ENCODE measurements at regions not wholly inside any gene's neighbourhood (a gene's known extent, or its start where the extent isn't known, plus 50 kb on each side); places are given as distances from the start of the nearest gene placed in this dataset.
"Not testable (repeated sequence)": the region's sequence is repeated elsewhere in the genome, so short reads cannot be mapped to it uniquely, and the experiment has no call there.

DNA sequence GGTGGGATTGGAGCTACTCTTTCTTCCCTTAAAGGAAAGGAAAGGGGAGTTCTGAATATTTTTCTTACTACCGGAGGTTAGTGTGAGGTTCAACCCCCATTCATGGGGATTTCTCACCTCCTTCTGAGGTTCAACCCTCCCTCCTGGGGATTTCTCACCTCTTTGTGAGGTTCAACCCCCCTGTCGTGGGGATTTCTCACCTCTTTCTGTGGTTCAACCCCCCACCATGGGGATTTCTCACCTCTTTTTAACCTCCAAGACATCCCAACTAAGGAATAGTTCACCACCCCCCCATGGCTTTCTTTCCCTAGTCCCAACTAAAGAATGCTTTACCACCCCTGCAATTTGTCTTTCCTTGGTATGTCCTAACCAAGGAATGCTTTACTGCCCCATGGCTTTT lies 520.3 kb downstream of the EDEM1 start:
- DNase-seq, result no peak

DNA sequence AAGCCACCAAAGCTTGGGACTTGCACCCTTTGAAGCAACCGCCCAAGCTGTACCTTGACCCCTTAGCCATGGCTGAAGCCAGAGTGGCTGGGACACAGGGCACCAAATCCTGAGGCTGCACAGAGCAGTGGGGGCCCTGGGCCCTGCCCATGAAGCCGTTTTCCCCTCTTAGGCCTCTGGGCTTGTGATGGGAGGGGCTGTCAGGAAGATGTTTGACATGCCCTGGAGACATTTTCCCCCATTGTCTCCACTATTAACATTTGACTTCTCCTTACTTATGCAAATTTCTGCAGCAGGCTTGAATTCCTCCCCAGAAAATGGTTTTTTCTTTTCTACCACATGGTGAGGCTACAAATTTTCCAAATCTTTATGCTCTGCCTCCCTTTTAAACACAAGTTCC lies 522.2 kb downstream of the EDEM1 start:
- no peak for DNase-seq

DNA sequence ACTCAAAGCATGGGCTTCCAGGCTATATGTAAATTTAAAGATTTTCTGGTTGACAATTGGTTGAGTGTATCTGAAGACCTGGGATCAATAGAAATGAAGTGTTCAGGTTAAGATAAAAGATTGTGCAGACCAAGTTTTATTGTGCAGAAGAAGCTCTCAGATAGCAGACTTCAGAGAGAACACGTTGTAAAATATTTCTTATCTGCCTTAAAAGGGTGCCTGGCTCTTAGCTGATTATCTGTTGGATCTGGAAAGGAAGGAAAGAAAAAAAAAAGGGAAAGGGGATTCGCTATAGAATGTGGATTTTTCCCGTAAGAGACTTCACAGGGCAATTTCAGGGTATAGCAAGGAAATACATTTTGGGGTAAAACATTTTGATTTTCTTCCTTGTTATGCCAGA lies 523.2 kb downstream of the EDEM1 start:
- DNase-seq, result no peak

DNA sequence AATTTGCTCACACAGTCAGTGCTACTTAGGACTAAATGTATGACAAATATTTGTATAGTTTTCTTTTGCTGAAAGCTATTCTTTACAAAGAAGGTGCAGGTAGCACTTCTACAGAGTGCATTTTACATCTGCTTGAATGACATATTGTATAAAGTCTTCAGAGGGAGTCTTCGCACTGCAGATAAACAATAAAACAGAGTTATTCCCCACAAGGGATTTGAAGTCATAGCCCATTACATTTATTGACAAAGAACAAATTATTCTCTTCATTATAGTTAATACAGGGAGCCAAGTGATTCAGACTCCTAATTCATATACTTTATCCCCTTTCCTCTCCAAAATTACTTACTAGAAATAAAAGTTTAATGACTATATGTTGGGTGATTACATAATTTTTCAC lies 529.7 kb downstream of the EDEM1 start:
- no peak for DNase-seq

DNA sequence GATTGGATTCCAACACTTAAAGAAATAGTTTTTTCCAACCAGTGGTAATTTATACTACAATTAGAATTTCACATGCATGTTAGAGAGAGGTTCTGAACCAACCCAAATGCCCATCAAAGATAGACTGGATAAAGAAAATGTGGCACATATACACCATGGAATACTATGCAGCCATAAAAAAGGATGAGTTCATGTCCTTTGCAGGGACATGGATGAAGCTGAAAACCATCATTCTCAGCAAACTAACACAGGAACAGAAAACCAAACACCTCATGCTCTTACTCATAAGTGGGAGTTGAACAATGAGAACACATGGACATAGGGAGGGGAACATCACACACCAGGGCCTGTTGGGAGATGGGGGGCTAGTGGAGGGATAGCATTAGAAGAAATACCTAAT lies 532.2 kb downstream of the EDEM1 start:
- DNase-seq, result not testable (repeated sequence)

DNA sequence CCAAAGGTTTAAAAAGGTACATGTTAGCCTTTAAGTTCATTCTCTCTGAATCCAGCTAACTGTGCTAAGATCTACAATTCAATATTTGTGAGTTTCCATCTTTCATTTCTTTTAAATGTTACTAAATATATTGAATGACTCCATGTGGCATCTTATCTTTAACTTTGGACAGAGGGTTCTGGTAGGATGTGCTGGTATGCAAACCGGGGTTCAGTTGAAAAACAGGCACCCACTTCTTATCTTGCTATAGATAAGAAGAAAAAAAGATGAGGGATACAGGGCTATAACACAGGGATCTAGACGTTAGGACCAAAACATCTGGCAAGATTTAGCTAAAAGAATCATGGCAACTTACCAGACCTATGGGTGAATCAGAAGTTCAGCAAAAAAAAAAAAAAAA lies 538.3 kb downstream of the EDEM1 start:
- no peak for DNase-seq

DNA sequence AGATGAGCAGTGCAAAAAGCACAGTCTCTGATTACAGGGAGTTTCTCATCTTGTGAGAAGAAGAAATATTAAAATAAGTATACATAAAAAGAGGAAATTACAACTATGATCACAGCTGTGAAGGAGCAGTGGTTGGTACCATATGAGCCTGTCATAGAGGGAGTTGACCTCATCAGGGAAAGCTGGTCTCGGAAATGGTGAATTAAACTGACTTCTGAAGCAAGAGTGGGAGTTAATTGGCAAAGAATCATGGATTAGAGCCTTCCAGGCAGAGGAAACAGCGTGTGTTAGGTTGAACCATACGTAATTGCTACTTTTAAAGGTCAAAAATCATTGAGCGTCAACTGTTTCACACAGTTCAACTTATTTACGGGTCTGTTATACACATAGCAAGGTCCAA lies 539.1 kb downstream of the EDEM1 start:
- DNase-seq, result no peak

DNA sequence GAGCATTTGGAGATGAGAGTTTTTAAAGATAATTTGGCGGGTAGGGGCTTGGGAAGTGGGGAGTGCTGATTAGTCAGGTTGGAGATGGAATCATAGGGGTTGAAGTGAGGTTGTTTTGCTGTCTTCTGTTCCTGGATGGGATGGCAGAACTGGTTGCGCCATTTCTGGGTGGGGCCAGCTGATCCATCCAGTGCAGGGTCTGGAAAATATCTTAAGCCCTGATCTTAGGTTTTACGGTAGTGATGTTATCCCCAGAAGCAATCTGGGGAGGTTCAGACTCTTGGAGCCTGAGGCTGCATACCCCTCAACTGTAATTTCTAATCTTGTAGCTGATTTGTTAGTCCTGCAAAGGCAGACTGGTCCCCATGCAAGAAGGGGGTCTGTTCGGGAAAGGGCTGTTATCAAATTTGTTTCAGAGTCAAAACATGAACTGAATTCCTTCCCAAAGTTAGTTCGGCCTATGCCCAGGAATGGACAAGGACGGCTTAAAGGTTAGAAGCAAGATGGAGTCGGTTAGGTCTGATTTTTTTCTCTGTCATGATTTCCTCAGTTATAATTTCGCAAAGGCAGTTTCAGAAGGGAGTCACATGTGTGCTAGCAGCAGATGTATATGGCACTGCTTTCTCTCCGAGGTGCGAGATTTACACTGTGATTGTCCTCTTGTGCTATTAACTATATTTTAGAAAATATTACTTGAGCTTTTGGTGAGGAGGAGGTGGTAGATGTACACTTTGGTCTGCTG lies 540.4 kb downstream of the EDEM1 start:
- no peak for DNase-seq

DNA sequence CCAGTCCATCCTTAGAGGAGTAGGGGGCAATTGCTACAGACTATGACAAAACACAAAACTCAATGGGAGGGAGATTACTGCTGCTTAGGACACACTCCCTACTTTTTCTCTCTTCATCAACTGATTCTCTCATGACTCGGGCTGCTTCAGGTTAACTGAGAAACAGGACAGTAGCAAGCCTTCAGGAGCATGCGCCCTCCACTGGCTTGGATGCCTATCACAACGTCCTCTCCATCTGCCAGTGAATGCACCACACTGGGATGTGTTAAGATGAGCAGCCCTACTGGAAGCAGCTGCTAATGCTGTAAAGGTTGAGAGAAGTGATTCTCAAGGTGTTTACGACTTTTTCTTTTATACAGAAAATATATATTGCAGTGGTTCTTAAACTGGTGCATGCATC lies 542.3 kb downstream of the EDEM1 start:
- no peak for DNase-seq

DNA sequence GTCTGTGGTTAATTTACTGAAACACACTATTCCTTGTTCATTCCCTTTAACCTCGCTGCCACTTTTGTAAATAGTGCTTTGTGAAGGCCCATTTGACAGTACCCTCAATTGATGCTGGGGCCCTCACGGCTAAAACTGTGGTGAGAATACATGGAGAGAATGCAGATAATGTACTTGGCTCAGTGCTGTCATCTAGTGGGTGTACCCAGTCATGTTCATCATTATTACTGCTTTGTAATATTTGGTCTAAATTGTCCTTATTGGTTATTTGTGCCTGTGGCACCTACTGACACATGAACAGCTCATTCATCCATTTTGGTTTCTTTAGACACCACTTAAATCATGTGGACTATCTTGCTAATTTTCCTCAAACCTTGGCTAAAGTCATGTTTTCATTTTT lies 543.6 kb downstream of the EDEM1 start:
- no peak for DNase-seq

DNA sequence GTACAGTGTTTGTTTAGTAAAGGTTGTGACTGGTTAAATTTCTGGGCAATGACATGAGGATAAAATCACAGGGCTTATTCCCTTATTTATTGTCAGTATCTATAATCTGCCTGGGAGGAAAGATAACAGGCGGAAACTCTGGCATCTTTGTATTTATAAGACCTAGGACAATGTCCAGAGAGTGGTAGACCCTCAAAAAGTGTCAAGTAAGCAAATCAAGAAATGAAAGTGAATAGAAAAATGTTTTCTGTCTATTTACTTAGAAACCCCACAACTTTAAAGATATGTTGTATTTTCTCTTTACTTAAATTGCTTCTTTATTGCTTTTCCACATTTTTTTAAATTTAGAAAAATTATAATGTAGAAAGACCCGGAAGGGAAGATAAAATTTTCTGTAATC lies 544.6 kb downstream of the EDEM1 start:
- no peak for DNase-seq

DNA sequence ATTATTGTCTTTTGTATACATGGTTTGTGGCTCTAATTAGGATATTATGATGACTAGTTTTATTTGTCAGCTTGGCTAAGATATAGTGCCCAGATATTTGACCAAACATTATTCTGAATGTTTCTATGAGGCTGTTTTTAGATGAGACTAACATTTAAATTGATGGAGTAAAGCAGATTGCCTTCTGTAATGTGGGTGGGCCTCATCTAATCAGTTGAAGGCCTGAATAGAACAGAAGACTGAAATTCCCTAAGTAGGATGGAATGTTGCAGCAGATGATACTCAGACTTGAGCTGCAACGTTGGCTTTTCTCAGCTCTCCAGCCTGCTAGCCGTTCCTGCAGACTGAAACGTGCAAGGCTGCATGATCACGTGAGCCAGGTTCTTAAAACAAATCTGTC lies 546.5 kb downstream of the EDEM1 start:
- no peak for DNase-seq

DNA sequence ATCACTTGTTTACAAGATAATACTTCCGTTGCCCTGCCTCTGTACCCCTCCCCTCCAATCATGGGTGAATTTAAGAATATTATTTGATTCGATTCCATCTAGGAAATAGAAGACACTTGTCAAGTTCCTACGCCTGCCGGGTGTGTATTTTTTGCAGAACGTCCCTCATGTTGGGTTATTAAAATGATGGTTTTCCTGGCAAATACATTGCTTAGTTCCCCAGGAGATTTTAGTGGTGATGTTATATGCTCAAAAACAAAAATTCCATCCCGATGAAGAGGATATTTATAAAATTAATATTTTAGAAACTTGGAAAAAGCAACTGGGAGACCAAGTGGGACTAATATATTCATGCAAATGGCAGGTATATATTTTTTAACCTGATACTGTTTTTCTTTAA lies 548.4 kb downstream of the EDEM1 start:
- DNase-seq, result no peak

DNA sequence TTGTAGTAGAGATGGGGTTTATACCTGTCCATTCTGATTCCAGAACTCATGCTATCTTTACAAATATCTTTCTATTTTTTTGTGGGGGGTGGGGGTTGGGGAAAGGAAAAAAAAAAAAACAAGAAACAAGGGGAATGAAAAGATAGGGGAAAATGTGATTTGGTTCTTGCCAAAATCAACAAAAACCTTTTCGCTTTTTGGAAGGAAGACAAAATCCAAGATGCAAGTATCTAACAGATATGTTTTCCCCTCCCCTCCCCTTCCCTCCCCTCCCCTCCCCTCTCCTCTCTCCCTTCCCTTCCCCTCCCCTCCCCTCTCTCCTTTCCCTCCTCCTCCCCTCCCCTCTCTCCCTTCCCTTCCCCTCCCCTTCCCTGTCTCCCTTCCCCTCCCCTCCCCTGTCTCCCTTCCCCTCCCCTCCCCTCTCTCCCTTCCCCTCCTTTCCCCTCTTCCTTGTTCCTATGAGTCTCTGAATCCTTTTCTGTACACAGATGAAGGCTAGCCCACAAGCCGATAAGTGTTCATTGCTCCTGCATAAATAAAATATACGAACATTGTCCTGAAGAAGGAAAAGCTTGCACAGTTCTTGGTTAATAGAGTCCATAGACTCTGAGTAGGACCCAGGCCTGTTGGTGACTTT lies 551.9 kb downstream of the EDEM1 start:
- no peak for DNase-seq

DNA sequence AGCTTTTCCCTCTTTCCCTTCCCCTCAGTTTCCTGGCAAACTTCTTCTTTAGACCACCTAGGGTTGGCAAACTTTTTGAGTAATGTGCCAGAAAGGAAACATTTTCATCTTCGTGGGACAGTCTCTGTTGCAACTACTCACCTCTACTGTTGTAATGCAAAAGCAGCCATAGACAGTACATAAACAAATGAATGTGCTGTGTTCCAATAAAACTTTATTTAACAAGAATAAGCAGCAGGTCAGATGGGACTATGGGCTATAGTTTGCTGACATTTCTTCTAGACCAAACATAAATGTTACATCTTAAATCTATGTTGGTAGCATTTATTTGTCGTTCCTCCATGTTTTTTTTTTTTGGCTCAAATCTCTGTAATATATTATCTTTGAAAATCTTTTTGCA lies 552.4 kb downstream of the EDEM1 start:
- no peak for DNase-seq

DNA sequence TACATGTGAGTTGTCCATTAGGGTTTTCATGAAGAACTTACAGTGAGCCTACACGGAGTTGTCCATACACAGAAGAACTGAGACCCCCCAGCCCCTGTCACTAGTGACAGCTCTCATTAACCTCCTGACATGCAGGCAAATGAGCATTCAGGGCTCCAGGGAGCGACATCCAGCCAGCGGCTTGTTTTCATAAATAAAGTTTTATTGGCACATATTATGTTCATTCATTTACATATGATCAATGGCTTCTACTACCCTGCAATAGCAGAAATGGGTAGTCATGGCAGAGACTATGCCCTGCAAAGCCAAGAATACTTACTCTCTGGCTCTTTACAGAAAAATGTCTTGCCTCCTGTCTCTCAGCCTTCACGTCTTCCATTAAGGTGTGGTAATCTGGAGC lies 553.5 kb downstream of the EDEM1 start:
- no peak for DNase-seq

DNA sequence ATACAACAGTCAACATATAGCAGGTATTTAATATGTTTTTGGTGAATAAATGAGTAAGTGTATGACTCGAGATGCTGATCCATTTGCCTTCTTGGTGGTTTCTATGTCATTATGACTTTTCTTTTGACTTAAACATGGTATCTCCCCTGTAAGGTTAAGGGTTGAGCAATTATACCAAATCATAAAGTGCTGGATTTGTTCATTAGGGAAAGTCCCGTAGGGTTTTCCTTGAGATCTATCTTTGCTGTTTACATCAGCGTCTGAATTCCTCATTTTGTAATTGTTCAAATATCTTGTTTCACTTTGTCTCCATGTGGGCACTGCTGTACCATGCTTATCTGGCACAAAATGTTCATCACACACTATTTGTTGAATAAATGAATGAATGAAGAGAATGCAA lies 562.6 kb downstream of the EDEM1 start:
- no peak for DNase-seq

DNA sequence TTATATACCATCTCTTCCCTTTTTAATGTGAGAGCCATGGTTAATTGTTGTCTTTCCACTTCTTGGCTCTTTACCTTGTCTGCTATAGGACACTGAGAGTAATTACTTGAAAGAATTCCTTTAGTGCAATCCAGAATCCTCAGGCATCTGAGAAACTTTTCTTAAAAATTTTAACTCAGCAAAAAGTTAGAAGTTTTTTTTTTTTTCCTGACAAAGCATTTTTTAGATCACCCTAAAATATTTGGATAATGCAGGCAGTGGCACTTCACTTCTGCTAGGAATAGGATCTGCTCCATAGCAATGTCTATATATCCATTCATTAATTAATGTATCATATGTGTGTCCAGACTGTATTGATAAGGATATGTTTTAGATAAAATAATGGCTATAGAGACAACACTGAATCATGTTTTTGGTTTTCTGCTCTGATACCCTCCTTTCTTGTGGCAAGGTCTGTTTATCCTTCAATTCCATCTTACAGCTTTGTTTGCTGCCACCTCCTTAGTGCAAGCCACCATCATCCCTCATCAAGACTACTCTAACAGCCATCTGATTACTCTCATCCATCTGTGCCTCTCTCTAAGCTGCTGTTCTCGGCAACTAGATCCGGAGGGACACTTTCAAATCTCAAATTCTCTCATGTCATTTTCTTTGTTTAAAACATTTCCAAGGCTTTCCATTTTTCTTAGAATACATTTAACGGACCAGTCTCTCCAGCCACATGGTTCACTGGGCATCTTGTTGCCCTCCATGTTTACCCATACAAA lies 563.5 kb downstream of the EDEM1 start:
- no peak for DNase-seq

DNA sequence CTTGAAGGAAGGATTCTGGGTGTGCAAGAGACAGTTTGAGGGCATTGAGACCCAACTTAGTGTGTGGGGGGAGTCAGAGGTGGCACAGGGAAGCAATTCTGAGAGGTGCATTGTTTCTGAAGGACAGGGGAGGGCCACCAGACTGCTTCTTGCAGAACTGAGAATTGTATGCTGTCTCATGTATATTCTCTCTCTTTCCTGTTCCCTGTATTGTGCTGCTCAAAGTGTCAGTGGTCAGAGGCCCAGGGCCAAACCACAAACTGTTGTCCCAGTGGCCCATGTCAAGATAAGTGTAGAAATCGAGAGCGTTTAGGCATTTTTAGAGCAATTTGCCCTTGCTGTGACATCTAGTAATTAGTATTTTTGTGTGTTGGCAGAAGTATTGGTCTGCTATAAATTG lies 567.1 kb downstream of the EDEM1 start:
- DNase-seq, result no peak

DNA sequence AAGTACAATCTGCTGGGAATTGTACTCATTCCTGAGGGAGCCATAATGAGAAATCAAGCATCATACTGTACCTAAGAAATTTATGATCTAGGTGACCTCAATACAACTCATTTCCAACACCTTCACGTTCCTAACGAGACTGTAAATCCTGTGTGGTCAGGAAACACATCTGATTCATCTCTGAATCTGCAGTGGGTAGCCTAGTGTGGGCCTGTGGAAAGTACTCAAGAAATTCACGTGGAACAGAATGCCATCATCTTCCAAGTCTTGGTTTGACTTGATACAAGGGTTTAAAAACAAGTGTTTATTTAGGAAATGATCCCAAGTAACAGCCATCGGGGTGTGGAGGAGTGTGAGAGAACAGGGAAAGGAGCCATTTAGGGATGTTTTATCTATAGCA lies 568.9 kb downstream of the EDEM1 start:
- DNase-seq, result no peak

DNA sequence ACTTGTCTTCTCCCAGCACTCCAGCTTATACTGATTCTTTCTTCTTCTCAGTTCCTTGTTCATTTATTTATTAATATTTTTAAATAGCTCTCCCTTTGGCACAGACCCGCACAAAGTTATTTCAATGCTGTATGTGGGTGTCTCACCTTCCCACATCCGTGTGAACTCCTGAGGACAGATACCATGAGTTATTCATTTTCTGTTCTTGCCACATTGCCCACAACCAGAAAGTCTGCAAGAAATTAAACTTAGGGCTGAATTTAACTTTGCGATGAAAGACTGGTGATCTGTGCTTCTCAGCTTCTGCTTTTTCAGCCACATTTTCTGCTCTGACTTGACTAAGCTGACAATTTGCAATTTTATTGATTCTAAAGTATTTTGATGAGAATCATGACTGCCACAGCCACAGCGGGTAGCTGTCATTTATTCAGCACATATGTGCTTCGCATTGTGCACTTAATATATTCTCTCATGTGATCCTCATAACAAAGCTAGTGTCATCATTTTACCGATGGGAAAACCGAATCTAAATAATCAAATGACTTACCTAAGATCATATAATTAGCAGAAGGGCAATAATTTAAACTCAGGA lies 569.8 kb downstream of the EDEM1 start:
- DNase-seq, result no peak

DNA sequence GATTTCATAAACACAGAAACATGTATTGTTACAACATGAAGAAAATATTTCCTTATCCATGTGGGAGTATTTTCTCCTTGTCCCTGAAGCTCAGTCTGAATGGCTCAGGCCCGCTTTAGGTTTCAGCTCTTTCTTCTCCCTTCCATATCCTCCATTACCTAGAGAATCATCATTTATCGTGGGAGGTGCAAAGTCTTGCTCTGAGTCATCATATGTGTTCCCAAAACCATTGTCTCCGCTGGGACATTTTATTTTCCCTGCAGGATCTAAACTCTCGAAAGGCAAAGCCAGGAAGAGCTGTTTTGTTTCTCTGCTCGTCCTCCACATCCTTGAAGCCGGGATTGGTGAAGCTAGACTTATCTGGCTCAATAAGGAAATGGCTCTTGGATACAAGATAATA lies 571.2 kb downstream of the EDEM1 start:
- DNase-seq, result no peak

DNA sequence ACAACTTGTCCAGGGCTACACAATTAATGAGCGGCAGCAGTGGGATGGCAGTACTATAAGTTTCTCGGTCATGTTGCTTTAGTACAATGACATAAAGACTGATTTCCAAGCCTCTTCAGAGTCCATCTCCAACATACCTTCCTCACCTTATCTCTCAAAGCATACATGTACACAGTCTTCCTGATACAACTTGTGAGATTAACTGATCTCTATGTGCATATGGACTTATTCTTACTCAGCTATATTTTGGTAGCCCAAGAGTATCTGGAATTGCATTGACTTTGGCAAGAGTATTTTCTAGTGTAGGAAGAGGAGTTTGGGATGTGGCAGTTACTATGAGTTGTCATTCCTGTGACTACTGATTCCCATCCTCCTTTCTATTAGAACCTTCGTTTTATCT lies 575.0 kb downstream of the EDEM1 start:
- no peak for DNase-seq

DNA sequence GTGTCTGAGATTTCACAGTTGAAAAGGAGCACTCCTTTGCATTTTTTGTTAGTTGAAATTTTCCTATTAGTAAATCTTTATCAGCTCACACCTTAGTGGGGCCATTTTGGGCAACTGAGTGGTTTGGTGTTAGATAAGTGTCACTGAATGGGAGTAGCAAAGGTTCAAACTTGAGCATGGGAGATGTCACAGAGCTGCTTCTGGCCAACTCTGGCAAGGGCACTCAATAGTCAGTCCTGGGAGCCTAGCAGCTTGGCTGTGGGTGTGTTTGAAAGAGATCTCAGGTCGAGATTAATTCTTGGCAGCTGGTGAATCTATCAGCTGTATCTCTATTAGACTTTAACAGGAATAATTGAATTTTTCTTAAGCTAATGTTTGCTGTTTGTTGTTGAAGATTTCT lies 579.3 kb downstream of the EDEM1 start:
- DNase-seq, result no peak
